SK-N-MC (cell line): ENCODE measurements at regions not wholly inside any gene's neighbourhood (a gene's known extent, or its start where the extent isn't known, plus 50 kb on each side); places are given as distances from the start of the nearest gene placed in this dataset.

Experiments used
- EZH2 ChIP-seq: fragments of 200-600 bp; sonication (generic); IDR thresholded peaks from one replicate; pipeline ENCODE4 v1.6.1; 2017; ENCODE audit warnings: antibody characterized with exemption
- FOXP2 ChIP-seq: optimal IDR thresholded peaks from 2 replicates; pipeline ENCODE3; 2011; ENCODE audit warnings: mild to moderate bottlenecking, moderate library complexity; ENCODE audit not compliant: insufficient read depth; ENCODE audit errors: extremely low read length, control extremely low read depth
- POLR2AphosphoS5 ChIP-seq: IDR thresholded peaks from 2 replicates; pipeline ENCODE4 v1.6.1; 2012; ENCODE audit warnings: mild to moderate bottlenecking, low read depth, low read length, borderline replicate concordance

DNA sequence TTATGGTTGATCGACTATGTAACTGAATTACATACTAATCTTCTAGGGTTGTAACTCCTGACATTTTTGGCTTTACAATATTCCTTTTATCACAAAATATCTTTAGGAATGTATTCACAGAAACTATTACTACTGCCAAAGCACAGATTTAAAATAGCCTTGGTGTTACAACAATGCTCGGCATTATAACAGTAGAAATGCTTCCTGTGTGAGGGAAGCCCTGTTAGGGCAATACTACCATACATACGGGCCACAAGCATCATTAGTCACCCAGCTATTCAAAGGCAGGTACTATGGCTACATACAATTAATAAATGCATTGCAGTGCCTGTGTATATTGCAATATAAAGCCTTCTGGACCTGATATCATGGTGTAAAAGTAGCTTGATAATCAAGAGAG lies 517.8 kb downstream of the C12orf50 start:
- TF ChIP-seq EZH2 (no peak), POLR2AphosphoS5 (no peak), FOXP2 (no peak)
